ENCODE measurements at regions not wholly inside any gene's neighbourhood (a gene's known extent, or its start where the extent isn't known, plus 50 kb on each side); places are given as distances from the start of the nearest gene placed in this dataset.

- no peak overlapping the region for H3K27ac ChIP-seq
- TF ChIP-seq ZFX (IDR thresholded peaks at IDR 0.05) (no peak), CTCF (conservative IDR thresholded peaks at IDR 0.05) (no peak)
Measured at GRCh38 chr14:98651037-98651436, 621.0 kb downstream of the BCL11B start.

- H3K27ac ChIP-seq = no peak overlapping the region
- no peak for TF ChIP-seq ZFX (IDR thresholded peaks at IDR 0.05)
- no peak for TF ChIP-seq CTCF (conservative IDR thresholded peaks at IDR 0.05)
Measured at GRCh38 chr14:98665007-98665406, 607.0 kb downstream of the BCL11B start.

GRCh38 chr14:98666545-98666944, 605.5 kb downstream of the BCL11B start:
- no peak overlapping the region for H3K27ac ChIP-seq
- TF ChIP-seq CTCF (conservative IDR thresholded peaks at IDR 0.05) (no peak), ZFX (IDR thresholded peaks at IDR 0.05) (no peak)

GRCh38 chr14:98682033-98682432, 590.0 kb downstream of the BCL11B start:
- TF ChIP-seq ZFX (IDR thresholded peaks at IDR 0.05) = no peak
- no peak for TF ChIP-seq CTCF (conservative IDR thresholded peaks at IDR 0.05)
- no peak overlapping the region for H3K27ac ChIP-seq

GRCh38 chr14:98682726-98683125, 589.3 kb downstream of the BCL11B start:
- H3K27ac ChIP-seq = no peak overlapping the region
- TF ChIP-seq CTCF (conservative IDR thresholded peaks at IDR 0.05) (no peak), ZFX (IDR thresholded peaks at IDR 0.05) (no peak)

GRCh38 chr14:98684468-98684867, 587.5 kb downstream of the BCL11B start:
- no peak for TF ChIP-seq CTCF (conservative IDR thresholded peaks at IDR 0.05)
- no peak for TF ChIP-seq ZFX (IDR thresholded peaks at IDR 0.05)

GRCh38 chr14:98685725-98686124, 586.3 kb downstream of the BCL11B start:
- TF ChIP-seq CTCF (conservative IDR thresholded peaks at IDR 0.05) (no peak), ZFX (IDR thresholded peaks at IDR 0.05) (no peak)

More at GRCh38 chr14:98684468-98684867, 587.5 kb downstream of the BCL11B start:
- H3K27ac ChIP-seq = no peak overlapping the region

More at GRCh38 chr14:98685725-98686124, 586.3 kb downstream of the BCL11B start:
- no peak overlapping the region for H3K27ac ChIP-seq
